SK-N-MC (cell line): ENCODE measurements at regions not wholly inside any gene's neighbourhood (a gene's known extent, or its start where the extent isn't known, plus 50 kb on each side); places are given as distances from the start of the nearest gene placed in this dataset.

Source experiments
- EZH2 ChIP-seq: fragments of 200-600 bp; sonication (generic); IDR thresholded peaks from one replicate; pipeline ENCODE4 v1.6.1; 2017; ENCODE audit warnings: antibody characterized with exemption
- POLR2AphosphoS5 ChIP-seq: IDR thresholded peaks from 2 replicates; pipeline ENCODE4 v1.6.1; 2012; ENCODE audit warnings: mild to moderate bottlenecking, low read depth, low read length, borderline replicate concordance

- TF ChIP-seq EZH2 (no peak), POLR2AphosphoS5 (no peak)
These were observed 173.9 kb downstream of the PRDM13 start for GRCh38 chr6:99780556-99780885.
